SK-N-MC (cell line): ENCODE measurements at regions not wholly inside any gene's neighbourhood (a gene's known extent, or its start where the extent isn't known, plus 50 kb on each side); places are given as distances from the start of the nearest gene placed in this dataset.

ENCODE experiments used
- EZH2 ChIP-seq: fragments of 200-600 bp; sonication (generic); IDR thresholded peaks from one replicate; pipeline ENCODE4 v1.6.1; 2017; ENCODE audit warnings: antibody characterized with exemption
- POLR2AphosphoS5 ChIP-seq: IDR thresholded peaks from 2 replicates; pipeline ENCODE4 v1.6.1; 2012; ENCODE audit warnings: mild to moderate bottlenecking, low read depth, low read length, borderline replicate concordance

GRCh38 chr10:128571071-128571470 is 444.8 kb upstream of the MKI67 start:
- TF ChIP-seq POLR2AphosphoS5: no peak
- no peak for TF ChIP-seq EZH2
